ENCODE measurements at regions not wholly inside any gene's neighbourhood (a gene's known extent, or its start where the extent isn't known, plus 50 kb on each side); places are given as distances from the start of the nearest gene placed in this dataset.

GRCh38 chr10:110403593-110403992 is 94.1 kb upstream of the DUSP5 start:
- no peak for DNase-seq (ENCODE audit: low read depth in 2 of 2)
- no peaks in the 10 kb centered on the region for H3K79me2 ChIP-seq (ENCODE audit: control insufficient read depth, insufficient read depth, low read length)

GRCh38 chr10:110404413-110404812 is 93.3 kb upstream of the DUSP5 start:
- no peak overlapping the region for H3K27ac ChIP-seq (ENCODE audit: insufficient read depth, low read length)
- no peak overlapping the region for H3K4me2 ChIP-seq (ENCODE audit: extremely low read depth, insufficient read depth, low read length)
- TF ChIP-seq CTCF (conservative IDR thresholded peaks at IDR 0.05 in 1 of 2, IDR thresholded peaks at IDR 0.05 in 1 of 2; ENCODE audit: low read depth in 1 of 2, low read length in 2 of 2) (no peak), EZH2 (IDR thresholded peaks at IDR 0.05; ENCODE audit: low read length, missing control alignments) (no peak)
- peak in 1 of 2 donors; percentile 80 for DNase-seq (ENCODE audit: low read depth in 2 of 2)
- no peak overlapping the region for H3K4me3 ChIP-seq (replicated peaks in 1 of 4; ENCODE audit: control extremely low read depth in 1 of 4, insufficient read depth in 1 of 4, low read depth in 3 of 4, low read length in 4 of 4)
- no peaks in the 10 kb centered on the region for H4K20me1 ChIP-seq (ENCODE audit: control insufficient read depth, extremely low read depth, insufficient read depth, low read length)
- H2AFZ ChIP-seq (ENCODE audit: low read length), result no peak overlapping the region
- H3K79me2 ChIP-seq (ENCODE audit: control insufficient read depth, insufficient read depth, low read length), result no peaks in the 10 kb centered on the region
- no peaks in the 10 kb centered on the region for H3K36me3 ChIP-seq (ENCODE audit: control insufficient read depth, insufficient read depth, low read length)
- no peaks in the 10 kb centered on the region for H3K27me3 ChIP-seq (ENCODE audit: control insufficient read depth, insufficient read depth, low read length)
- H3K9me3 ChIP-seq (ENCODE audit: control insufficient read depth, insufficient read depth, low read depth, low read length), result no peaks in the 10 kb centered on the region
- peaks cover 19% of the 10 kb centered on the region for H3K4me1 ChIP-seq (ENCODE audit: control insufficient read depth, extremely low read depth, insufficient read depth, low read length)
- H3K9ac ChIP-seq (ENCODE audit: insufficient read depth, low read length), result no peak overlapping the region

More at GRCh38 chr10:110403593-110403992, 94.1 kb upstream of the DUSP5 start:
- TF ChIP-seq EZH2 (IDR thresholded peaks at IDR 0.05; ENCODE audit: low read length, missing control alignments) (no peak), CTCF (conservative IDR thresholded peaks at IDR 0.05 in 1 of 2, IDR thresholded peaks at IDR 0.05 in 1 of 2; ENCODE audit: low read depth in 1 of 2, low read length in 2 of 2) (no peak)
- H3K4me3 ChIP-seq (replicated peaks in 1 of 4; ENCODE audit: control extremely low read depth in 1 of 4, insufficient read depth in 1 of 4, low read depth in 3 of 4, low read length in 4 of 4), result no peak overlapping the region
- no peaks in the 10 kb centered on the region for H4K20me1 ChIP-seq (ENCODE audit: control insufficient read depth, extremely low read depth, insufficient read depth, low read length)
- H3K4me2 ChIP-seq (ENCODE audit: extremely low read depth, insufficient read depth, low read length), result no peak overlapping the region
- H3K27me3 ChIP-seq (ENCODE audit: control insufficient read depth, insufficient read depth, low read length), result no peaks in the 10 kb centered on the region
- no peak overlapping the region for H3K9ac ChIP-seq (ENCODE audit: insufficient read depth, low read length)
- peaks cover 20% of the 10 kb centered on the region for H3K4me1 ChIP-seq (ENCODE audit: control insufficient read depth, extremely low read depth, insufficient read depth, low read length)
- no peak overlapping the region for H3K27ac ChIP-seq (ENCODE audit: insufficient read depth, low read length)
- no peaks in the 10 kb centered on the region for H3K36me3 ChIP-seq (ENCODE audit: control insufficient read depth, insufficient read depth, low read length)
- no peaks in the 10 kb centered on the region for H3K9me3 ChIP-seq (ENCODE audit: control insufficient read depth, insufficient read depth, low read depth, low read length)
- no peak overlapping the region for H2AFZ ChIP-seq (ENCODE audit: low read length)

GRCh38 chr10:110404825-110405224 is 92.9 kb upstream of the DUSP5 start:
- no peak overlapping the region for H3K4me2 ChIP-seq (ENCODE audit: extremely low read depth, insufficient read depth, low read length)
- H3K27me3 ChIP-seq (ENCODE audit: control insufficient read depth, insufficient read depth, low read length), result no peaks in the 10 kb centered on the region
- H3K4me3 ChIP-seq (replicated peaks in 1 of 4; ENCODE audit: control extremely low read depth in 1 of 4, insufficient read depth in 1 of 4, low read depth in 3 of 4, low read length in 4 of 4), result no peak overlapping the region
- no peak overlapping the region for H3K27ac ChIP-seq (ENCODE audit: insufficient read depth, low read length)
- no peak overlapping the region for H2AFZ ChIP-seq (ENCODE audit: low read length)
- H3K79me2 ChIP-seq (ENCODE audit: control insufficient read depth, insufficient read depth, low read length), result no peaks in the 10 kb centered on the region
- H3K9me3 ChIP-seq (ENCODE audit: control insufficient read depth, insufficient read depth, low read depth, low read length), result no peaks in the 10 kb centered on the region
- TF ChIP-seq CTCF (conservative IDR thresholded peaks at IDR 0.05 in 1 of 2, IDR thresholded peaks at IDR 0.05 in 1 of 2; ENCODE audit: low read depth in 1 of 2, low read length in 2 of 2) (no peak), EZH2 (IDR thresholded peaks at IDR 0.05; ENCODE audit: low read length, missing control alignments) (no peak)
- no peak for DNase-seq (ENCODE audit: low read depth in 2 of 2)
- no peaks in the 10 kb centered on the region for H4K20me1 ChIP-seq (ENCODE audit: control insufficient read depth, extremely low read depth, insufficient read depth, low read length)
- H3K4me1 ChIP-seq (ENCODE audit: control insufficient read depth, extremely low read depth, insufficient read depth, low read length), result peaks cover 20% of the 10 kb centered on the region
- H3K36me3 ChIP-seq (ENCODE audit: control insufficient read depth, insufficient read depth, low read length), result no peaks in the 10 kb centered on the region
- H3K9ac ChIP-seq (ENCODE audit: insufficient read depth, low read length), result no peak overlapping the region

Data from fibroblast of lung (primary cell).